ENCODE measurements at regions not wholly inside any gene's neighbourhood (a gene's known extent, or its start where the extent isn't known, plus 50 kb on each side); places are given as distances from the start of the nearest gene placed in this dataset.

DNA sequence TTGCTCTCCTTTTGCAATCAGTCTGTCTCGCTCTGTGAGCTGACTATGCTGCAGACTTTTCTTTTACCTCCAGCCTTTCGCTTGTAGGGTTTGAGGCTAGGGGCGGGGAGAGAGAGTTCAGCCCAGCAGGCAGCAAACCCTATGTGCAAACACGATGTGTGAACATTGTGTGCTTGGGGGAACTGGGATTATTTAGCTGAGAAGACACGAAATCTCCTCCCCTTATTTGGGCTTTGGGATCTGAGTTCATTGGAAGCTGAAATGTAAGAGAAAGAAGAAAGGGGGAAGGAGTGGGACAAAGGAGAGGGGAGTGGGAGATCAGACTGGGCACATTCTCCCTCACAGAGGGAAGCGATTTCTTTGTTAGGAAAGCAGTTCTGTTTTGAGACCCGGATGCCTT, 189.6 kb upstream of the TNP1 start:
- peaks cover 2% of the 10 kb centered on the region for H3K27me3 Mint-ChIP-seq (ENCODE audit: unreplicated experiment)
- H3K4me3 Mint-ChIP-seq (ENCODE audit: unreplicated experiment) = no peak overlapping the region
- TF ChIP-seq, protein P1, sequence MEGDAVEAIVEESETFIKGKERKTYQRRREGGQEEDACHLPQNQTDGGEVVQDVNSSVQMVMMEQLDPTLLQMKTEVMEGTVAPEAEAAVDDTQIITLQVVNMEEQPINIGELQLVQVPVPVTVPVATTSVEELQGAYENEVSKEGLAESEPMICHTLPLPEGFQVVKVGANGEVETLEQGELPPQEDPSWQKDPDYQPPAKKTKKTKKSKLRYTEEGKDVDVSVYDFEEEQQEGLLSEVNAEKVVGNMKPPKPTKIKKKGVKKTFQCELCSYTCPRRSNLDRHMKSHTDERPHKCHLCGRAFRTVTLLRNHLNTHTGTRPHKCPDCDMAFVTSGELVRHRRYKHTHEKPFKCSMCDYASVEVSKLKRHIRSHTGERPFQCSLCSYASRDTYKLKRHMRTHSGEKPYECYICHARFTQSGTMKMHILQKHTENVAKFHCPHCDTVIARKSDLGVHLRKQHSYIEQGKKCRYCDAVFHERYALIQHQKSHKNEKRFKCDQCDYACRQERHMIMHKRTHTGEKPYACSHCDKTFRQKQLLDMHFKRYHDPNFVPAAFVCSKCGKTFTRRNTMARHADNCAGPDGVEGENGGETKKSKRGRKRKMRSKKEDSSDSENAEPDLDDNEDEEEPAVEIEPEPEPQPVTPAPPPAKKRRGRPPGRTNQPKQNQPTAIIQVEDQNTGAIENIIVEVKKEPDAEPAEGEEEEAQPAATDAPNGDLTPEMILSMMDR (IDR thresholded peaks at IDR 0.05; ENCODE audit: unreplicated experiment) = no peak
- no peak overlapping the region for H3K27ac Mint-ChIP-seq (ENCODE audit: unreplicated experiment)
- no peak for DNase-seq (ENCODE audit: low spot score)
- no peaks in the 10 kb centered on the region for H3K9me3 Mint-ChIP-seq (ENCODE audit: unreplicated experiment)
- H3K36me3 Mint-ChIP-seq (ENCODE audit: low read depth, unreplicated experiment) = no peaks in the 10 kb centered on the region
- peaks cover 2% of the 10 kb centered on the region for H3K4me1 Mint-ChIP-seq (ENCODE audit: unreplicated experiment)

DNA sequence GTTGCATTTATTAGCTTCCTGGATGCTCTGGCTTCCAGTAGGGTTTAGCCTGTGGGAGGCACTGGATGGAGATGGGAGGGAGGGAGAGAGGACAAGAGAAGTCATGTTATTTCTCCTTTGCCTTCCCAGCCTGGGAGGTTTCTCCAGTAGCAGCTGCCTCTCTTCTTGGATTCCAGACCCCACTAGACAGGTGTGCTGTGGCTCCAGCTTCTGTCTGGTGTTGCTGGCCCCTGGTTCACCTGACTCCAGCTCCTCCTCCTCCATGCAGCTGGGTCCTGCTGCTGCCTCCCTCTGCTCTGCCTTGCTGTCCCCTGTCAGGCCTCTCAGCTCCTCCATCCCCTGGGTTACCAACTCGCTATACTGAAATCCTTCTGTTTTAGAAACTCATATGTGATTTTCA, 188.9 kb upstream of the TNP1 start:
- H3K27ac Mint-ChIP-seq (ENCODE audit: unreplicated experiment) = no peak overlapping the region
- peaks cover 2% of the 10 kb centered on the region for H3K4me1 Mint-ChIP-seq (ENCODE audit: unreplicated experiment)
- DNase-seq (ENCODE audit: low spot score) = no peak
- TF ChIP-seq, protein P1 (IDR thresholded peaks at IDR 0.05; ENCODE audit: unreplicated experiment) = no peak
- H3K27me3 Mint-ChIP-seq (ENCODE audit: unreplicated experiment) = peaks cover 2% of the 10 kb centered on the region
- H3K9me3 Mint-ChIP-seq (ENCODE audit: unreplicated experiment) = no peaks in the 10 kb centered on the region
- H3K36me3 Mint-ChIP-seq (ENCODE audit: low read depth, unreplicated experiment) = no peaks in the 10 kb centered on the region
- no peak overlapping the region for H3K4me3 Mint-ChIP-seq (ENCODE audit: unreplicated experiment)

DNA sequence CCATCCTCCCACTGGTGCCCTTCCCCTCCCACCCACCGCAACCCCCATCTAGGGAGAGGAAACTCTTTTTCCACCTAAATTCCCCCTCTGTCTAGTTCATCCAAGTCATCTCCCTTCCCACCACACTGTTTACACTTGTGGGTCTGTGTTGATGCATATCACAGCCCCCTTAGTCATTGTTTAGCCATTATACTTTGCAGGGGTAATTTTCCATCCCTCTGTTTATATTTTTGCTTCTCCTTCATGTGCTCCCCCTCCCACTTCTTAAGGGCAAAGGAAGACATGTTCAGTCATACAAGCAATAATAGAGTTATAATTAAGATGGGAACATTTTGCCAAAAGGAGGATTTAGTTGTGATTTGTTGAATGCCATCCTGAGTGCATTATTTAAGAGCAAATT, 187.8 kb upstream of the TNP1 start:
- Mint-ChIP-seq H3K27me3 (ENCODE audit: unreplicated experiment) (peaks cover 2% of the 10 kb centered on the region), H3K4me1 (ENCODE audit: unreplicated experiment) (peaks cover 2% of the 10 kb centered on the region), H3K9me3 (ENCODE audit: unreplicated experiment) (no peaks in the 10 kb centered on the region), H3K27ac (ENCODE audit: unreplicated experiment) (no peak overlapping the region), H3K36me3 (ENCODE audit: low read depth, unreplicated experiment) (no peaks in the 10 kb centered on the region), H3K4me3 (ENCODE audit: unreplicated experiment) (no peak overlapping the region)
- TF ChIP-seq, protein P1 (IDR thresholded peaks at IDR 0.05; ENCODE audit: unreplicated experiment) = no peak
- DNase-seq (ENCODE audit: low spot score) = no peak

- TF ChIP-seq, protein P1 (IDR thresholded peaks at IDR 0.05; ENCODE audit: unreplicated experiment) = no peak
- H3K9me3 Mint-ChIP-seq (ENCODE audit: unreplicated experiment) = no peaks in the 10 kb centered on the region
- DNase-seq (ENCODE audit: low spot score) = no peak
- no peaks in the 10 kb centered on the region for H3K36me3 Mint-ChIP-seq (ENCODE audit: low read depth, unreplicated experiment)
- no peak overlapping the region for H3K4me3 Mint-ChIP-seq (ENCODE audit: unreplicated experiment)
- H3K27ac Mint-ChIP-seq (ENCODE audit: unreplicated experiment) = no peak overlapping the region
- H3K4me1 Mint-ChIP-seq (ENCODE audit: unreplicated experiment) = peaks cover 2% of the 10 kb centered on the region
- H3K27me3 Mint-ChIP-seq (ENCODE audit: unreplicated experiment) = peaks cover 2% of the 10 kb centered on the region
Measured at GRCh38 chr2:217047209-217047608, 187.3 kb upstream of the TNP1 start.

- Mint-ChIP-seq H3K4me1 (ENCODE audit: unreplicated experiment) (peaks cover 2% of the 10 kb centered on the region), H3K9me3 (ENCODE audit: unreplicated experiment) (no peaks in the 10 kb centered on the region), H3K4me3 (ENCODE audit: unreplicated experiment) (no peak overlapping the region), H3K27ac (ENCODE audit: unreplicated experiment) (no peak overlapping the region), H3K36me3 (ENCODE audit: low read depth, unreplicated experiment) (no peaks in the 10 kb centered on the region), H3K27me3 (ENCODE audit: unreplicated experiment) (peaks cover 4% of the 10 kb centered on the region)
- no peak for DNase-seq (ENCODE audit: low spot score)
- TF ChIP-seq, protein P1 (IDR thresholded peaks at IDR 0.05; ENCODE audit: unreplicated experiment) = no peak
Measured at GRCh38 chr2:217045700-217046475, 186.0 kb upstream of the TNP1 start.
